HEK293 (cell line): ENCODE measurements at regions not wholly inside any gene's neighbourhood (a gene's known extent, or its start where the extent isn't known, plus 50 kb on each side); places are given as distances from the start of the nearest gene placed in this dataset.

ENCODE experiments used
- CTCF ChIA-PET: fragments of 350-600 bp; formaldehyde crosslinking; extraction: SDS; loops from one replicate; lab custom pipeline; 2021; ENCODE audit warnings: antibody characterized with exemption; lab: Yijun Ruan, JAX
- POLR2A ChIA-PET: fragments of 300-600 bp; formaldehyde crosslinking; extraction: SDS; loops from one replicate; lab custom pipeline; 2020; ENCODE audit warnings: antibody characterized with exemption, inconsistent platforms; lab: Yijun Ruan, JAX
- H3K27ac ChIP-seq: fragments of 200-500 bp; sonication (Bioruptor generic); 2 replicates; pipeline ENCODE4 v1.5.1; 2014; ENCODE audit warnings: low read depth, low read length, control low read depth, inconsistent platforms; ENCODE audit errors: extremely low read depth
- H3K36me3 ChIP-seq, 2 experiments: fragments of 200-500 bp in 1 of 2; sonication (Bioruptor generic) in 1 of 2; 1 replicate in 1 of 2; 2 replicates in 1 of 2; pipeline ENCODE4 v1.5.1; 2014 to 2017; ENCODE audit warnings: inconsistent platforms in 2 of 2, low read length in 2 of 2; ENCODE audit not compliant: control insufficient read depth in 2 of 2, insufficient read depth in 1 of 2
- H3K4me1 ChIP-seq: fragments of 200-500 bp; sonication (Bioruptor generic); 2 replicates; pipeline ENCODE4 v1.5.1; 2014; ENCODE audit warnings: mild to moderate bottlenecking, low read length, inconsistent platforms; ENCODE audit not compliant: control insufficient read depth, insufficient read depth
- H3K4me3 ChIP-seq: 2 replicates; pipeline ENCODE4 v1.5.1; 2011; ENCODE audit warnings: low read depth, mild to moderate bottlenecking, control low read depth, low read length, moderate library complexity
- H3K9me3 ChIP-seq: fragments of 200-500 bp; sonication (Bioruptor generic); 2 replicates; pipeline ENCODE4 v1.5.1; 2014; ENCODE audit warnings: low read depth, low read length, inconsistent platforms; ENCODE audit not compliant: control insufficient read depth, insufficient read depth
- EGR2 ChIP-seq: fragments of 450-650 bp; formaldehyde crosslinking; IDR thresholded peaks from 2 replicates; pipeline ENCODE4 v1.5.1; 2016; ENCODE audit warnings: low read depth, missing biosample characterization, missing genetic modification characterization
- GLI2 ChIP-seq: fragments of 450-650 bp; formaldehyde crosslinking; IDR thresholded peaks from 2 replicates; pipeline ENCODE4; 2017; ENCODE audit warnings: missing biosample characterization, missing genetic modification characterization, low read depth, borderline replicate concordance
- GLI4 ChIP-seq: fragments of 450-650 bp; formaldehyde crosslinking; IDR thresholded peaks from 2 replicates; pipeline ENCODE4 v1.5.1; 2016; ENCODE audit warnings: missing biosample characterization, missing genetic modification characterization
- GLIS1 ChIP-seq: fragments of 450-650 bp; formaldehyde crosslinking; IDR thresholded peaks from 2 replicates; pipeline ENCODE4 v1.5.1; 2016; ENCODE audit warnings: missing biosample characterization, missing genetic modification characterization
- ZBTB7A ChIP-seq: fragments of 450-650 bp; formaldehyde crosslinking; IDR thresholded peaks from 2 replicates; pipeline ENCODE4 v1.5.1; 2016; ENCODE audit warnings: low read depth, missing biosample characterization, missing genetic modification characterization
- ZNF157 ChIP-seq: fragments of 450-650 bp; formaldehyde crosslinking; IDR thresholded peaks from 2 replicates; pipeline ENCODE4 v1.5.1; 2016; ENCODE audit warnings: missing biosample characterization, missing genetic modification characterization
- ZNF266 ChIP-seq: fragments of 450-650 bp; formaldehyde crosslinking; IDR thresholded peaks from 2 replicates; pipeline ENCODE4 v1.5.1; 2016; ENCODE audit warnings: missing biosample characterization, missing genetic modification characterization, low read depth
- ZNF426 ChIP-seq: fragments of 450-650 bp; formaldehyde crosslinking; IDR thresholded peaks from 2 replicates; pipeline ENCODE4 v1.5.1; 2017; ENCODE audit warnings: missing biosample characterization, missing genetic modification characterization, mild to moderate bottlenecking, inconsistent platforms, moderate library complexity
- ZNF433 ChIP-seq: fragments of 450-650 bp; formaldehyde crosslinking; IDR thresholded peaks from 2 replicates; pipeline ENCODE4 v1.5.1; 2016; ENCODE audit warnings: missing biosample characterization, missing genetic modification characterization, low read depth
- ZNF510 ChIP-seq: fragments of 450-650 bp; formaldehyde crosslinking; IDR thresholded peaks from 2 replicates; pipeline ENCODE4 v1.5.1; 2018; ENCODE audit warnings: mild to moderate bottlenecking, missing genetic modification characterization, missing biosample characterization; ENCODE audit not compliant: insufficient replicate concordance
- ZNF548 ChIP-seq: fragments of 450-650 bp; formaldehyde crosslinking; IDR thresholded peaks from 2 replicates; pipeline ENCODE4 v1.5.1; 2016; ENCODE audit warnings: missing biosample characterization, missing genetic modification characterization
- ZNF558 ChIP-seq: fragments of 450-650 bp; formaldehyde crosslinking; IDR thresholded peaks from 2 replicates; pipeline ENCODE4 v1.5.1; 2016; ENCODE audit warnings: missing biosample characterization, missing genetic modification characterization
- TF ChIP-seq, protein P1 (sequence below): fragments of 450-650 bp; formaldehyde crosslinking; IDR thresholded peaks from 2 replicates; pipeline ENCODE4 v1.5.1; 2017; ENCODE audit warnings: missing biosample characterization, missing genetic modification characterization
- TF ChIP-seq, protein P2 (sequence below): fragments of 450-650 bp; formaldehyde crosslinking; IDR thresholded peaks from 2 replicates; pipeline ENCODE4 v1.5.1; 2016; ENCODE audit warnings: missing biosample characterization, missing genetic modification characterization
- TF ChIP-seq, protein P3 (sequence below): fragments of 450-650 bp; formaldehyde crosslinking; IDR thresholded peaks from 2 replicates; pipeline ENCODE4 v1.5.1; 2017; ENCODE audit warnings: missing biosample characterization, missing genetic modification characterization
- TF ChIP-seq, protein P4 (sequence below): fragments of 450-650 bp; formaldehyde crosslinking; IDR thresholded peaks from 2 replicates; pipeline ENCODE4 v1.5.1; 2016; ENCODE audit warnings: missing biosample characterization, missing genetic modification characterization, borderline replicate concordance
- TF ChIP-seq, protein P5 (sequence below): fragments of 450-650 bp; formaldehyde crosslinking; IDR thresholded peaks from 2 replicates; pipeline ENCODE4 v1.5.1; 2017; ENCODE audit warnings: missing biosample characterization, mild to moderate bottlenecking, missing genetic modification characterization, moderate library complexity

DNA sequence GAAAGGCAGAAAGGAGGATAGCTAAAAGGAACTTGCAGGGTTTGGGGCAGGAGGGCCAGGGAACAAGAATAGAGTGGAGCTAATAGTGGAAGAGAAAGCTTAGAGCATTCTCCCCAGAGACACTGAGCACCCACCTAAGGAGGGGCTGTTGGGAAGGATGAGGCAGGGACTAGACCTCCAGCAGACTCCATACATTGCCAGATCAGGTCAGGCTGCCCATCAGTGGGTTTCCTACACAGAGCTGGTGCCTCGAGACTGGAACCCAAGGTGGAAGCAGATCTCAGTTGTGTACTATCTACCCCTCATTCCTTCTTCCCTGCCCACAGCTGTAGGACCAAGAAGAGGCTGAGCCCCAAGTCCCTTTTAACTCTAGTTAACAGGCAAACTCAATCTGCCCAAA lies 148.5 kb downstream of the ZFP36L2 start:
- H3K4me3 ChIP-seq: no peak overlapping the region
- ChIA-PET CTCF (interaction anchor here (0.5 to 1.0 kb wide), 3 partner anchors 125 to 530 kb away, joined by 3 to 6 read pairs (median 3); no protein-coding TSS in a partner anchor), POLR2A (interaction anchor here (1.7 kb wide), 1 partner anchor 149 kb away, joined by 6 read pairs; the partner anchor contains the start of gene ZFP36L2)
- H3K36me3 ChIP-seq: no peaks in the 10 kb centered on the region
- H3K9me3 ChIP-seq: no peaks in the 10 kb centered on the region
- no peak overlapping the region for H3K27ac ChIP-seq
- no peaks in the 10 kb centered on the region for H3K4me1 ChIP-seq
- TF ChIP-seq, protein P1, sequence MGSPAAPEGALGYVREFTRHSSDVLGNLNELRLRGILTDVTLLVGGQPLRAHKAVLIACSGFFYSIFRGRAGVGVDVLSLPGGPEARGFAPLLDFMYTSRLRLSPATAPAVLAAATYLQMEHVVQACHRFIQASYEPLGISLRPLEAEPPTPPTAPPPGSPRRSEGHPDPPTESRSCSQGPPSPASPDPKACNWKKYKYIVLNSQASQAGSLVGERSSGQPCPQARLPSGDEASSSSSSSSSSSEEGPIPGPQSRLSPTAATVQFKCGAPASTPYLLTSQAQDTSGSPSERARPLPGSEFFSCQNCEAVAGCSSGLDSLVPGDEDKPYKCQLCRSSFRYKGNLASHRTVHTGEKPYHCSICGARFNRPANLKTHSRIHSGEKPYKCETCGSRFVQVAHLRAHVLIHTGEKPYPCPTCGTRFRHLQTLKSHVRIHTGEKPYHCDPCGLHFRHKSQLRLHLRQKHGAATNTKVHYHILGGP (tag by site-specific recombination): no peak
- TF ChIP-seq EGR2 (tag by site-specific recombination): no peak
- TF ChIP-seq ZNF548 (tag by site-specific recombination): no peak
- TF ChIP-seq, protein P2, sequence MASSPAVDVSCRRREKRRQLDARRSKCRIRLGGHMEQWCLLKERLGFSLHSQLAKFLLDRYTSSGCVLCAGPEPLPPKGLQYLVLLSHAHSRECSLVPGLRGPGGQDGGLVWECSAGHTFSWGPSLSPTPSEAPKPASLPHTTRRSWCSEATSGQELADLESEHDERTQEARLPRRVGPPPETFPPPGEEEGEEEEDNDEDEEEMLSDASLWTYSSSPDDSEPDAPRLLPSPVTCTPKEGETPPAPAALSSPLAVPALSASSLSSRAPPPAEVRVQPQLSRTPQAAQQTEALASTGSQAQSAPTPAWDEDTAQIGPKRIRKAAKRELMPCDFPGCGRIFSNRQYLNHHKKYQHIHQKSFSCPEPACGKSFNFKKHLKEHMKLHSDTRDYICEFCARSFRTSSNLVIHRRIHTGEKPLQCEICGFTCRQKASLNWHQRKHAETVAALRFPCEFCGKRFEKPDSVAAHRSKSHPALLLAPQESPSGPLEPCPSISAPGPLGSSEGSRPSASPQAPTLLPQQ: no peak
- TF ChIP-seq ZNF426 (tag by site-specific recombination): no peak
- no peak for TF ChIP-seq ZNF510 (tag by site-specific recombination)
- TF ChIP-seq, protein P3, sequence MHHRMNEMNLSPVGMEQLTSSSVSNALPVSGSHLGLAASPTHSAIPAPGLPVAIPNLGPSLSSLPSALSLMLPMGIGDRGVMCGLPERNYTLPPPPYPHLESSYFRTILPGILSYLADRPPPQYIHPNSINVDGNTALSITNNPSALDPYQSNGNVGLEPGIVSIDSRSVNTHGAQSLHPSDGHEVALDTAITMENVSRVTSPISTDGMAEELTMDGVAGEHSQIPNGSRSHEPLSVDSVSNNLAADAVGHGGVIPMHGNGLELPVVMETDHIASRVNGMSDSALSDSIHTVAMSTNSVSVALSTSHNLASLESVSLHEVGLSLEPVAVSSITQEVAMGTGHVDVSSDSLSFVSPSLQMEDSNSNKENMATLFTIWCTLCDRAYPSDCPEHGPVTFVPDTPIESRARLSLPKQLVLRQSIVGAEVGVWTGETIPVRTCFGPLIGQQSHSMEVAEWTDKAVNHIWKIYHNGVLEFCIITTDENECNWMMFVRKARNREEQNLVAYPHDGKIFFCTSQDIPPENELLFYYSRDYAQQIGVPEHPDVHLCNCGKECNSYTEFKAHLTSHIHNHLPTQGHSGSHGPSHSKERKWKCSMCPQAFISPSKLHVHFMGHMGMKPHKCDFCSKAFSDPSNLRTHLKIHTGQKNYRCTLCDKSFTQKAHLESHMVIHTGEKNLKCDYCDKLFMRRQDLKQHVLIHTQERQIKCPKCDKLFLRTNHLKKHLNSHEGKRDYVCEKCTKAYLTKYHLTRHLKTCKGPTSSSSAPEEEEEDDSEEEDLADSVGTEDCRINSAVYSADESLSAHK (tag by site-specific recombination): no peak
- no peak for TF ChIP-seq GLIS1 (tag by site-specific recombination)

DNA sequence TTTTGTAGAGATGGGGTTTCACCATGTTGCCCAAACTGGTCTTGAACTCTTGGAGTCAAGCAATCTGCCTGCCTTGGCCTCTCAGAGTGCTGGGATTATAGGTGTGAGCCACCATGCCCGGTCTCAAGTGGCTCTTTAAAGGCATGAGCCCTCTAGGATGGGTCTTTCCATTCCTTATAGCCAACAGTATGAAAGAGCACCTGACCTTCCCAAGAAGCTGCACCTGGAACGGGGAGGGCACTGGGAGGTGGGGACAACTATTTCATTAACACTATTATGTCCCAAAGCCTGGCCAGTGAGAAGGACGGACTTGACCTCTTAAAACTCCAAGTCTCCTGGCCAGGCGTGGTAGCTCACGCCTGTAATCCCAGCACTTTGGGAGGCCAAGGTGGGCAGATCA lies 149.7 kb downstream of the ZFP36L2 start:
- Histone ChIP-seq H3K9me3 (no peaks in the 10 kb centered on the region), H3K4me1 (no peaks in the 10 kb centered on the region), H3K27ac (no peak overlapping the region), H3K36me3 (no peaks in the 10 kb centered on the region), H3K4me3 (no peak overlapping the region)
- ChIA-PET POLR2A (interaction anchor here (1.7 kb wide), 1 partner anchor 150 kb away, joined by 6 read pairs; the partner anchor contains the start of gene ZFP36L2), CTCF (interaction anchor here (1.0 kb wide), 1 partner anchor 153 kb away, joined by 6 read pairs; no protein-coding TSS in a partner anchor)
- TF ChIP-seq ZBTB7A (tag by site-specific recombination) (no peak), ZNF558 (tag by site-specific recombination) (no peak), ZNF433 (tag by site-specific recombination) (no peak), EGR2 (tag by site-specific recombination) (no peak), ZNF426 (tag by site-specific recombination) (no peak), GLI4 (tag by site-specific recombination) (no peak), GLI2 (tag by site-specific recombination) (no peak), ZNF266 (tag by site-specific recombination) (no peak), ZNF157 (no peak)
- TF ChIP-seq, protein P4, sequence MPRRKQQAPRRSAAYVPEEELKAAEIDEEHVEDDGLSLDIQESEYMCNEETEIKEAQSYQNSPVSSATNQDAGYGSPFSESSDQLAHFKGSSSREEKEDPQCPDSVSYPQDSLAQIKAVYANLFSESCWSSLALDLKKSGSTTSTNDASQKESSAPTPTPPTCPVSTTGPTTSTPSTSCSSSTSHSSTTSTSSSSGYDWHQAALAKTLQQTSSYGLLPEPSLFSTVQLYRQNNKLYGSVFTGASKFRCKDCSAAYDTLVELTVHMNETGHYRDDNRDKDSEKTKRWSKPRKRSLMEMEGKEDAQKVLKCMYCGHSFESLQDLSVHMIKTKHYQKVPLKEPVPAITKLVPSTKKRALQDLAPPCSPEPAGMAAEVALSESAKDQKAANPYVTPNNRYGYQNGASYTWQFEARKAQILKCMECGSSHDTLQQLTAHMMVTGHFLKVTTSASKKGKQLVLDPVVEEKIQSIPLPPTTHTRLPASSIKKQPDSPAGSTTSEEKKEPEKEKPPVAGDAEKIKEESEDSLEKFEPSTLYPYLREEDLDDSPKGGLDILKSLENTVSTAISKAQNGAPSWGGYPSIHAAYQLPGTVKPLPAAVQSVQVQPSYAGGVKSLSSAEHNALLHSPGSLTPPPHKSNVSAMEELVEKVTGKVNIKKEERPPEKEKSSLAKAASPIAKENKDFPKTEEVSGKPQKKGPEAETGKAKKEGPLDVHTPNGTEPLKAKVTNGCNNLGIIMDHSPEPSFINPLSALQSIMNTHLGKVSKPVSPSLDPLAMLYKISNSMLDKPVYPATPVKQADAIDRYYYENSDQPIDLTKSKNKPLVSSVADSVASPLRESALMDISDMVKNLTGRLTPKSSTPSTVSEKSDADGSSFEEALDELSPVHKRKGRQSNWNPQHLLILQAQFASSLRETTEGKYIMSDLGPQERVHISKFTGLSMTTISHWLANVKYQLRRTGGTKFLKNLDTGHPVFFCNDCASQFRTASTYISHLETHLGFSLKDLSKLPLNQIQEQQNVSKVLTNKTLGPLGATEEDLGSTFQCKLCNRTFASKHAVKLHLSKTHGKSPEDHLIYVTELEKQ (tag by site-specific recombination): no peak
- TF ChIP-seq, protein P5, sequence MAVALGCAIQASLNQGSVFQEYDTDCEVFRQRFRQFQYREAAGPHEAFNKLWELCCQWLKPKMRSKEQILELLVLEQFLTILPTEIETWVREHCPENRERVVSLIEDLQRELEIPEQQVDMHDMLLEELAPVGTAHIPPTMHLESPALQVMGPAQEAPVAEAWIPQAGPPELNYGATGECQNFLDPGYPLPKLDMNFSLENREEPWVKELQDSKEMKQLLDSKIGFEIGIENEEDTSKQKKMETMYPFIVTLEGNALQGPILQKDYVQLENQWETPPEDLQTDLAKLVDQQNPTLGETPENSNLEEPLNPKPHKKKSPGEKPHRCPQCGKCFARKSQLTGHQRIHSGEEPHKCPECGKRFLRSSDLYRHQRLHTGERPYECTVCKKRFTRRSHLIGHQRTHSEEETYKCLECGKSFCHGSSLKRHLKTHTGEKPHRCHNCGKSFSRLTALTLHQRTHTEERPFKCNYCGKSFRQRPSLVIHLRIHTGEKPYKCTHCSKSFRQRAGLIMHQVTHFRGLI (tag by site-specific recombination): no peak
- TF ChIP-seq, protein P2: no peak
